Nephron (organoid): ENCODE measurements at regions not wholly inside any gene's neighbourhood (a gene's known extent, or its start where the extent isn't known, plus 50 kb on each side); places are given as distances from the start of the nearest gene placed in this dataset.
A peak's percentile ranks its signal among the peaks of the same experiment; 100 is the strongest.

Experiments used
- H3K27ac Mint-ChIP-seq, 3 experiments: 2 replicates each; pipeline ENCODE4 v1.8.0; 2020; ENCODE audit warnings: mixed read lengths in 3 of 3, mild to moderate bottlenecking in 2 of 3, moderate library complexity in 1 of 3
- H3K27me3 Mint-ChIP-seq: 2 replicates; pipeline ENCODE4 v1.8.0; 2021; ENCODE audit warnings: low read depth, mild to moderate bottlenecking, moderate library complexity, mixed read lengths
- H3K36me3 Mint-ChIP-seq: 2 replicates; pipeline ENCODE4 v1.8.0; 2020; ENCODE audit warnings: low read depth, mixed read lengths
- H3K4me1 Mint-ChIP-seq: 2 replicates; pipeline ENCODE4 v1.8.0; 2020; ENCODE audit warnings: mixed read lengths
- H3K4me3 Mint-ChIP-seq, 3 experiments: 2 replicates each; pipeline ENCODE4 v1.8.0; 2020; ENCODE audit warnings: mild to moderate bottlenecking in 3 of 3, mixed read lengths in 3 of 3, moderate library complexity in 2 of 3
- H3K9me3 Mint-ChIP-seq: 2 replicates; pipeline ENCODE4 v1.8.0; 2020; ENCODE audit warnings: mixed read lengths
- CTCF ChIP-seq, 3 experiments: fragments of 200-600 bp; sonication (generic); IDR thresholded peaks; one replicate each; pipeline ENCODE4 v1.5.0; 2021; ENCODE audit warnings: antibody characterized with exemption in 3 of 3; ENCODE audit not compliant: unreplicated experiment in 3 of 3

GRCh38 chr4:12645732-12646131 lies 838.4 kb downstream of the RAB28 start:
- no peaks in the 10 kb centered on the region for H3K36me3 Mint-ChIP-seq
- H3K27me3 Mint-ChIP-seq = no peaks in the 10 kb centered on the region
- no peak for TF ChIP-seq CTCF (IDR thresholded peaks at IDR 0.05; ENCODE audit: unreplicated experiment in 3 of 3)

GRCh38 chr4:12644261-12644660 lies 839.9 kb downstream of the RAB28 start:
- Mint-ChIP-seq H3K9me3 (no peaks in the 10 kb centered on the region), H3K36me3 (no peaks in the 10 kb centered on the region), H3K27me3 (no peaks in the 10 kb centered on the region), H3K4me1 (no peaks in the 10 kb centered on the region), H3K4me3 (no peak overlapping the region), H3K27ac (no peak overlapping the region)
- TF ChIP-seq CTCF (IDR thresholded peaks at IDR 0.05; ENCODE audit: unreplicated experiment in 3 of 3) = no peak

More at GRCh38 chr4:12645732-12646131, 838.4 kb downstream of the RAB28 start:
- Mint-ChIP-seq H3K27ac (no peak overlapping the region), H3K4me3 (no peak overlapping the region), H3K9me3 (no peaks in the 10 kb centered on the region), H3K4me1 (no peaks in the 10 kb centered on the region)

GRCh38 chr4:12636191-12636590 lies 847.9 kb downstream of the RAB28 start:
- peaks cover 13% of the 10 kb centered on the region for H3K27me3 Mint-ChIP-seq
- H3K9me3 Mint-ChIP-seq = peaks cover 12% of the 10 kb centered on the region
- no peaks in the 10 kb centered on the region for H3K4me1 Mint-ChIP-seq
- no peaks in the 10 kb centered on the region for H3K36me3 Mint-ChIP-seq
- H3K4me3 Mint-ChIP-seq = no peak overlapping the region
- no peak overlapping the region for H3K27ac Mint-ChIP-seq
- TF ChIP-seq CTCF (IDR thresholded peaks at IDR 0.05; ENCODE audit: unreplicated experiment in 3 of 3) = no peak

GRCh38 chr4:12635629-12636028 lies 848.5 kb downstream of the RAB28 start:
- TF ChIP-seq CTCF (IDR thresholded peaks at IDR 0.05; ENCODE audit: unreplicated experiment in 3 of 3) = no peak
- H3K27ac Mint-ChIP-seq = no peak overlapping the region
- no peaks in the 10 kb centered on the region for H3K4me1 Mint-ChIP-seq
- peaks cover 12% of the 10 kb centered on the region for H3K9me3 Mint-ChIP-seq
- no peaks in the 10 kb centered on the region for H3K36me3 Mint-ChIP-seq
- H3K27me3 Mint-ChIP-seq = peaks cover 13% of the 10 kb centered on the region
- no peak overlapping the region for H3K4me3 Mint-ChIP-seq

GRCh38 chr4:12633053-12633651 lies 851.0 kb downstream of the RAB28 start:
- peaks cover 16% of the 10 kb centered on the region for H3K9me3 Mint-ChIP-seq
- no peaks in the 10 kb centered on the region for H3K36me3 Mint-ChIP-seq
- no peak overlapping the region for H3K4me3 Mint-ChIP-seq
- peak; percentile 95 to 97 (median 95) for TF ChIP-seq CTCF (IDR thresholded peaks at IDR 0.05; ENCODE audit: unreplicated experiment in 3 of 3)
- H3K27me3 Mint-ChIP-seq = peaks cover 13% of the 10 kb centered on the region
- H3K4me1 Mint-ChIP-seq = no peaks in the 10 kb centered on the region
- no peak overlapping the region for H3K27ac Mint-ChIP-seq

- no peaks in the 10 kb centered on the region for H3K9me3 Mint-ChIP-seq
- no peaks in the 10 kb centered on the region for H3K4me1 Mint-ChIP-seq
- no peak overlapping the region for H3K4me3 Mint-ChIP-seq
Measured at GRCh38 chr4:12615822-12616221, 868.3 kb downstream of the RAB28 start.

More at GRCh38 chr4:12615822-12616221, 868.3 kb downstream of the RAB28 start:
- TF ChIP-seq CTCF (IDR thresholded peaks at IDR 0.05; ENCODE audit: unreplicated experiment in 3 of 3) = no peak
- H3K36me3 Mint-ChIP-seq = no peaks in the 10 kb centered on the region
- peaks cover 7% of the 10 kb centered on the region for H3K27me3 Mint-ChIP-seq
- H3K27ac Mint-ChIP-seq = no peak overlapping the region
